Gastrocnemius medialis (tissue), 4 donors: ENCODE measurements at regions not wholly inside any gene's neighbourhood (a gene's known extent, or its start where the extent isn't known, plus 50 kb on each side); places are given as distances from the start of the nearest gene placed in this dataset.

Source experiments
- CTCF ChIP-seq, 5 experiments: fragments of 450-650 bp in 3 of 5; fragments of 200-600 bp in 2 of 5; sonication (generic) in 2 of 5; IDR thresholded peaks in 4 of 5; conservative IDR thresholded peaks in 1 of 5; 1 replicate in 4 of 5; 2 replicates in 1 of 5; pipeline ENCODE4 v1.5.1; 2016 to 2019; ENCODE audit warnings: antibody characterized with exemption in 5 of 5, mild to moderate bottlenecking in 3 of 5, moderate library complexity in 3 of 5
- POLR2A ChIP-seq, 2 donors: fragments of 450-650 bp; IDR thresholded peaks; one replicate each; pipeline ENCODE4 v1.6.1; 2017; ENCODE audit warnings: antibody characterized with exemption in 2 of 2, mild to moderate bottlenecking in 2 of 2, moderate library complexity in 2 of 2

DNA sequence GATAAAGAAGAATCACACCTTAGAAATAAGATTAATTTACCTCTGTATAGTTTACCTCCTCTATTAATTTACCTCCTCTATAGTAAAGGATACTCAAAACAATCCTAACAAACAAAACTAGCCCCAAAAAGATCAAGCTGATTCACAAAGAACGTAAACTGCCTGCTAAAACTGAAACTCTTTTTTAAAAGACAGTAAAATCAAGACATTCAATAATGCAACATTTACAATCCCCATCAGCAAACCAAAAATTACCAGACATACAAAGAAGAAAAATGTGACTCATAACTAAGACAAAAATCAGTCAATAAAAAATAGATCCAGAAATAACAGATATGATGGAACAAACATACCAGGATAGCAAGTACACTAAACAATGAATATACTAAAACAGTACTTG is 215.7 kb downstream of the ZEB2 start:
- TF ChIP-seq CTCF (IDR thresholded peaks at IDR 0.05 in 4 of 5, conservative IDR thresholded peaks at IDR 0.05 in 1 of 5), result no peak
- TF ChIP-seq POLR2A (IDR thresholded peaks at IDR 0.05), result no peak
